HG03575 (cell line): ENCODE measurements at regions not wholly inside any gene's neighbourhood (a gene's known extent, or its start where the extent isn't known, plus 50 kb on each side); places are given as distances from the start of the nearest gene placed in this dataset.

Experiments used
- ATAC-seq: cut with Tn5 transposase; IDR thresholded peaks from one replicate; pipeline ENCODE4 v1.9.1; 2021; ENCODE audit not compliant: unreplicated experiment, insufficient number of reproducible peaks, low FRiP score; ENCODE audit errors: extremely low read depth

DNA sequence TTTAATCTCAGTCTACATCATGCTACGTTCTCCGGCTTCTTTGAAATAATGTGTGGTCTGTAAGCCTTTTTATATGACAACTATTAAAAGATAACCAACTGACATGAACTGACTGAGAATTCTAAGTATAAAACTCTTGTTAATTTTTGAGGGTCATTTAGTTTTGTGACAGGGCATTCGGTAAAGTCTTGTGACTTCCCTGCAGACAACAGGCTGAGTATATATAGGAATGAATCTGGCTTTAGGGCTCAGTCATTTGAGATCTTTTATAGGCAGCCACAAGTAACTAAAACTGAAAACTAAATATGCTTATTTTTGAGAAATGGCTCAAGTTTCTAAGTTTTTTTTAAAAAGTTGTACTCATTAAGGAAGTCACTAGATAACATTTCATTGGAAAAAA, 62.5 kb upstream of the SCIN start:
- no peak for ATAC-seq

GRCh38 chr7:12508554-12508953, 62.0 kb upstream of the SCIN start:
- no peak for ATAC-seq

- ATAC-seq = no peak
Measured at GRCh38 chr7:12517451-12517850, 53.1 kb upstream of the SCIN start.

DNA sequence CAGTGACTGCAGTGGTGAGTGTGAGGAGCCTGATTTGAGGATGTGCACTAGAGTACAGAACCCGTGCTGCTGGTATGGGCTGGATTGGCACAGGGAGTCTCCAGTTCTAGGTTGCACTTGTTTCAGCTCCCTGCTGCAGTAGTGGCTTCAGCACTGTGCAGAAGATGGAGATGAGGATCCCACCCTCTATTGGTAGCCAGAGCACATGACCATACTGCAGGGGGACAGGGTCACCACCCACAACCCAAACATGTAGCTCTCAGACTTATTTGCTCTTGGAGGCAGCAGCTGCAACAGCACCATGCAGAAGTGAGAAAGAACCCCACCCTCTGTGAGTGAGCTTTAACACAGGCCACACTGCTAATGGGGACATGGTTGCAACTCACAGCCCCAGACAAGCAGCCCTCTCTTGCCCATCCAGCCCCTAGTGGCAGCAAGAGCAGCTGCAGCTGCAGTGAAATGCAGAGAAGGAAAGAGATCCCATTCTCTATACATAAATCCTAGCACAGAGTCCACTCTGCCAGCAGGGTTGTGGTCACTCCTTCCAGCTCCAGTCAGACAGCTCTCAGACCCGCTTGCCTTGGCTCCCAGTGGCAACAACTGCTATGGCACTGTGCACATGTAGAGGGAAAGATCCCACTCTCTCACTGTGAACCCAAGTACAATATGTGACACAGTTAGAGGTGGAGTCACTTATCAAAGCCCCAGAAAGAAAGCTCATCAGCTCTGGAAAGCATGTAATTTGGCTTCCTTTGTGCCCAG, 51.4 kb upstream of the SCIN start:
- no peak for ATAC-seq

- no peak for ATAC-seq
Measured at GRCh38 chr7:12519682-12520009, 50.9 kb upstream of the SCIN start.
